ENCODE measurements at regions not wholly inside any gene's neighbourhood (a gene's known extent, or its start where the extent isn't known, plus 50 kb on each side); places are given as distances from the start of the nearest gene placed in this dataset.
"Not testable (repeated sequence)": the region's sequence is repeated elsewhere in the genome, so short reads cannot be mapped to it uniquely, and the experiment has no call there.

- Histone ChIP-seq H3K27ac (ENCODE audit: low read length) (no peak overlapping the region), H3K4me3 (ENCODE audit: low read length) (no peak overlapping the region), H3K36me3 (ENCODE audit: insufficient read depth, low read length) (no peaks in the 10 kb centered on the region), H3K27me3 (ENCODE audit: insufficient read depth, low read depth, low read length) (no peaks in the 10 kb centered on the region), H3K4me2 (ENCODE audit: low read length) (no peak overlapping the region), H4K20me1 (ENCODE audit: insufficient read depth) (no peaks in the 10 kb centered on the region), H3K9me2 (ENCODE audit: insufficient read depth, low read length) (no peaks in the 10 kb centered on the region), H3K79me2 (replicated peaks; ENCODE audit: insufficient read depth, low read length) (no peaks in the 10 kb centered on the region), H2AFZ (ENCODE audit: low read depth, low read length) (no peak overlapping the region), H3K9ac (ENCODE audit: low read length) (no peak overlapping the region), H3F3A (ENCODE audit: insufficient read depth, low read length, poor library complexity, severe bottlenecking) (no peaks in the 10 kb centered on the region), H3K9me3 (ENCODE audit: low read length) (no peaks in the 10 kb centered on the region)
- no peak for TF ChIP-seq CTCF (IDR thresholded peaks at IDR 0.05; ENCODE audit: poor library complexity, severe bottlenecking)
- TF ChIP-seq EZH2 (IDR thresholded peaks at IDR 0.05; ENCODE audit: borderline replicate concordance, insufficient read depth, low read length, poor library complexity, severe bottlenecking) = no peak
- no peak for TF ChIP-seq REST (IDR thresholded peaks at IDR 0.05; ENCODE audit: borderline replicate concordance)
- no peak for TF ChIP-seq MXI1 (conservative IDR thresholded peaks at IDR 0.05; ENCODE audit: poor library complexity, severe bottlenecking)
- TF ChIP-seq SMC3 (conservative IDR thresholded peaks at IDR 0.05; ENCODE audit: poor library complexity) = no peak
- no peak for TF ChIP-seq POLR2AphosphoS5 (IDR thresholded peaks at IDR 0.05)
- TF ChIP-seq TAF1 (IDR thresholded peaks at IDR 0.05; ENCODE audit: low read depth) = no peak
- TF ChIP-seq EP300 (conservative IDR thresholded peaks at IDR 0.05; ENCODE audit: poor library complexity, severe bottlenecking) = no peak
Observed at GRCh38 chr12:25347716-25348592, 97.2 kb upstream of the KRAS start.

GRCh38 chr12:25341877-25342276 lies 91.1 kb upstream of the KRAS start:
- not testable (repeated sequence) for H3K9me3 ChIP-seq (ENCODE audit: low read length); H4K20me1 ChIP-seq (ENCODE audit: insufficient read depth); H3F3A ChIP-seq (ENCODE audit: insufficient read depth, low read length, poor library complexity, severe bottlenecking); H3K79me2 ChIP-seq (replicated peaks; ENCODE audit: insufficient read depth, low read length); H3K9ac ChIP-seq (ENCODE audit: low read length); H3K36me3 ChIP-seq (ENCODE audit: insufficient read depth, low read length); H3K27ac ChIP-seq (ENCODE audit: low read length); H3K9me2 ChIP-seq (ENCODE audit: insufficient read depth, low read length); H3K27me3 ChIP-seq (ENCODE audit: insufficient read depth, low read depth, low read length); H2AFZ ChIP-seq (ENCODE audit: low read depth, low read length); H3K4me3 ChIP-seq (ENCODE audit: low read length); H3K4me2 ChIP-seq (ENCODE audit: low read length)

GRCh38 chr12:25337916-25338315 lies 87.2 kb upstream of the KRAS start:
- Histone ChIP-seq H3K4me2 (ENCODE audit: low read length) (no peak overlapping the region), H3K9me2 (ENCODE audit: insufficient read depth, low read length) (no peaks in the 10 kb centered on the region), H3K9me3 (ENCODE audit: low read length) (no peaks in the 10 kb centered on the region), H3K36me3 (ENCODE audit: insufficient read depth, low read length) (no peaks in the 10 kb centered on the region), H3K79me2 (replicated peaks; ENCODE audit: insufficient read depth, low read length) (no peaks in the 10 kb centered on the region), H3K27ac (ENCODE audit: low read length) (no peak overlapping the region), H2AFZ (ENCODE audit: low read depth, low read length) (no peak overlapping the region), H3K27me3 (ENCODE audit: insufficient read depth, low read depth, low read length) (no peaks in the 10 kb centered on the region), H3K4me3 (ENCODE audit: low read length) (no peak overlapping the region), H4K20me1 (ENCODE audit: insufficient read depth) (no peaks in the 10 kb centered on the region), H3F3A (ENCODE audit: insufficient read depth, low read length, poor library complexity, severe bottlenecking) (no peaks in the 10 kb centered on the region), H3K9ac (ENCODE audit: low read length) (no peak overlapping the region)
- no peak for TF ChIP-seq EZH2 (IDR thresholded peaks at IDR 0.05; ENCODE audit: borderline replicate concordance, insufficient read depth, low read length, poor library complexity, severe bottlenecking)

All from neural cell (in vitro differentiated cells).